GM21360 (cell line): ENCODE measurements at regions not wholly inside any gene's neighbourhood (a gene's known extent, or its start where the extent isn't known, plus 50 kb on each side); places are given as distances from the start of the nearest gene placed in this dataset.

ENCODE experiments used
- ATAC-seq: cut with Tn5 transposase; IDR thresholded peaks from one replicate; pipeline ENCODE4 v1.9.1; 2021; ENCODE audit warnings: mild to moderate bottlenecking, moderate library complexity; ENCODE audit not compliant: unreplicated experiment

DNA sequence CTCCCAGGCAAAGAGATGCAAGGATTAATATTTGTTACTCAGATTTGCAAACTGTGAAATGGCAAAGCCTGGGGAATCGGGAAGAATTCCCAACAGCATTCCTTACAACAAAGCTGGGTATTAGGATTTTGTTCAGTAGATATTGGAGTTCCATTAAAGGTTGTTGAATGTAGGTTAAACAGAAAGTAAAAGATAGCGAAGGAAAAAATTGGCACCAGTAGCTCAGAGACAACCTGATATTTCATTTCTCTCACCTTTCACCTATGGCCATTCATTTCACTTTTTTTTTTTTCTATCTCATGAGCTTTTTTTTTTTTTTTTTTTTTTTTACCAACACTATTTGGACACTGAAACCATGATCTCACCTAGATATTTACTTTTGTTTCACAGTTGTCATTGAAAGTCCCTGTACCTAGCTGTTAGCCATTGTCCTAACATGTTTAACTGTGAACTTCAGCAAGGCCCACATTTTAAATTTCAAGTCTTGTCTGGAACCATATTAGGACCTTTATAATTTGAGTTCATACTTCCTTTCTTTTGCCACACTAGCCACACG, 552.5 kb downstream of the HAO1 start:
- no peak for ATAC-seq

DNA sequence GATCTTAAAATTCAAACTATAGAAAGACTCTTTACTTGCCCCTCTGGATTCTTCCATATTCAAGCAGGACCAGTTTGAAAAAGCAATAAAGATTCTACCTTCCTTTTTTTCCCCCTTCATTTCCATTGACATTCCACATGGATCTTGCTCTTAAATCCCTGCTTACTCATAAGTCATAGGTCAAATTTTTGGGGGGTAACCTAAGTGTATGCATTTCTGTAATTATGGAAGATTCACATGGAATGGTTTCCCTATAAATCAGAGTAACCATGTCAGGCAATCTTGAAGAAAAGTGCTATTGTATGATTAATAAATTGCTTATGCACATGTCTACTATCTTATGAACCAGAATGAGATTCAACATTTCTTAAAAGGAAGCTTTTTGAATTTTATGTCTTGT, 551.0 kb downstream of the HAO1 start:
- no peak for ATAC-seq

DNA sequence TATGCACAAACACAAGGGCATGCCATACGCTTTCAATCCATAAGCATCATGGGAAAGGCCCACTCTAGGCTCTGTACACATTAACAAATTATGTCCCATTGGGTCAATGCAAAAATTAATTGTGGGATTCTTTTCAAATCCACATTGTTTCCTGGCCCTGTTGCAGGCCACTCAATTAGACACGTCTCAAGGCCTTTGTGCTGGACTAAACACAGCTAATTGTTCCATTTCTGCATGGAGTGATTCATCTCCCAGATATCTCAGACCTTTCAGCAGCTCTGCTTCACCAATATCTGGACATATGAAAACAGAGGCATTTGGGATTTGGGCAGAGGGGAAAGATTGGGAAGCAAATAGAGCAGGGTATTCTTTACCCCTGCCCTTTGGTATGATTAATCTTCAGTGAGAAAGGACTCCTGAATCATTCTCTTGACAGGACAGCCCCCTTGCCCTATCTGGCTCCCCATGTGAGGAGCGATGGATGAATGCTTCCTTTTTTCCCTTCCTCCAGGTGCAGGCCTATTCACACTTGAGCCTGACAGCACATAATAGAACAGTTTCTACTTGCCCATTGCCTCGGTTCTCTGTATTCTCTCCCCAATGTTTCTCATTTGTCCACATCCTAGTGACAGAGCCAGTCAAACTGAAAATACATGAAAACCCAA, 547.6 kb downstream of the HAO1 start:
- ATAC-seq, result no peak

DNA sequence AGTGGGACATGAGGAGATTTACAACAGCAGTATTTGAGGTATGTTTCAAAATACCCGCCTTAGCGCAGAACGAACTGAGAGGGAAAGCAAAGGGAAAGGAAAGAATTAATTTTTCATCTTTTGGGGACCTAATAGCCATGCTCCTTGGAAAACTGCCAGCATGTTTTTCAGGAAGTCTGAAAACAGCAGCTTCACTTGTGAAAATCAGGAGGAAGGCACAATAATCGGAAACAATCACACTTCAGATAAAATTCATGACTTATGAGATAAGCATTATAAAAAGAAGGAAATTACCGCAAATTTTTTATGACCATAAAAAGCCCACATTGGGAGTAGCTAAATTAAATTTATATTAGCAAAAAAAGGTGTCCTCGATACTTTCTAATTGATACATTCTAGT, 541.1 kb downstream of the HAO1 start:
- no peak for ATAC-seq

DNA sequence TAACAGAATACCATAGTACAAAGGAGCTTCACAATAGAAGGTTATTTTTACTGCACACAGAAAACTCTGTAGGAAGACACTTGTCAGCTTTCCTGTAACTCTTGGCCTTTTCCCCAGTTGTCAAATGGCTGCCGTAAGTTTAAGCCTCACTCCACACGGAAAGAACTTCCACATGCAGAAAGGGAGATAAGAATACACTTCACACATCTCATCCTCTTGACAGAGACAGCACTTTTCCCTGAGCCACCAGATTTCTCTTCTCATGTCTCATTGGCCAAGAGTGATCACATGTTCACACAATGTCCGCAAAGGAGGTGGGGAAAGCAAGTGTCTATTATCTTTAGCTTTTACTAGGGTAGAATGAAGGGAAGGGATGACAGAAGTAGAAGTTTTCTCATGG, 540.7 kb downstream of the HAO1 start:
- ATAC-seq, result no peak

DNA sequence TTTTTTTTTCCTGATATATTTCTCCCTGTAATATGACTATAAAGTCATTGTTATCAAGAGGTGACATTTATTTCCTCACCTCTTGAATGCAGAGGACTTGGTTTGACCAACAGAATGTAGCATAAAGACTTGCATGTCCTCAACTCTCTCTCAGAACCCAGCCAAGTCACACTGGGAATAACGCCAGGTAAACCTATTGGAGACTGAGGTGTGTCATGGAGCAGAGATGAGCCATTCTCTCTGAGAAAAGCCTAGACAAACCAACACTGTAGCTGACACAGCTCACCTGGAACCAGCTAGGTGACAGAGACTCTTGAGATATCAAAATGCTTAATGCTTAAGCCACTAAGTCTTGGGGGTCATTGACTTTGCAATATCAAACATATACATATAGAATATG, 533.6 kb downstream of the HAO1 start:
- no peak for ATAC-seq

DNA sequence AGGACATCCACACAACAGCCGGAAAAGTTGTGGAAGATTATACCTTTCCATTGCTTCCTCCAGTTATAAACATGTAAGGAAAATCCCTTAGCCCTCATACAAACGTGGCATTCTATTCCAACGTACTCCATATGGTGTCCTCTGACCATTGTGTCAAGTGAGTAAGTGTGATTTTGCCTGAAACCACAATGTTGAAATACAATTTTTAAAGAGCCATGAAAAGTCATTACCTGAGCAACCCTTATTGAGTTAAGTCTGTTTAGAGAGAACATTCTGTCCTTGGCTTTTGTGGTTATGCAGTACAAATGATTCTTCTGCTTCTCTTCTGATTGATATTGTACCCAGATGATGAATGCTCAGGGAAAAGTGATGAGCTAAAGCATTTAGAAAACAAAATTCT, 530.1 kb downstream of the HAO1 start:
- no peak for ATAC-seq

DNA sequence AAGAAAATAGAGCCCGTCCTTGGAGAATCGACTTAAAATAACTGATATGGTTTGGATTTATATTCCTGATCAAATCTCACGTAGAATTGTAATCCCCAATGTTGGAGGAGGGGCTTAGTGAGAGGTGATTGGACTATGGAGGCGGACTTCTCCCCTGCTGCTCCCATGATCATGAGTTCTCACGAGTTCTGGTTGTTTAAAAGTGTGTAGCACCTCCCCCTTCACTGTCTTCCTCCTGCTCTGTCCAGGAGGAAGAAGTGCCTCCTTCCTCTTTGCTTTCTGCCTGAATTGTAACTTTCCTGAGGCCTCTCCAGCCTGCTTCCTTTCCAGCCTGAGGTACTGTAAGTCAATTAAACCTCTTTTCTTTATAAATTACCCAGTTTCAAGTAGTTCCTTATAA, 529.2 kb downstream of the HAO1 start:
- ATAC-seq, result no peak

DNA sequence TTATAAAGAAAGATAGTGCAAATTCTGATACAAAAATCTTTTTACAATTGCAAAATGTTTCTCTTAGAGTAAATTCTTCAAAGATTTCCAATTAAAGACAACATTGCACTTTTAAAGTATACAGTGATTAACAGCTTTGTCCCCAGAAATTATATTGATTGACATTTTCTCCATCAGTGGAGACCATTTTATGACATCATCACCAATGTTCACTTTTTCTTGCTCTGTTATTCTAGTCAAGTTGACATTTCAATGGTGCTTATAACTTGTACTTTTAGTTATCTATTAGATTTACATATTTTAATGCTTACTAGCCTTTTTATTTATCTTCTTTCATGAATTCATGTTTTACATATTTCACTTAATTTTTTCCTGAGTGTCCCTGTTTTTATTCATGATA, 524.8 kb downstream of the HAO1 start:
- no peak for ATAC-seq

DNA sequence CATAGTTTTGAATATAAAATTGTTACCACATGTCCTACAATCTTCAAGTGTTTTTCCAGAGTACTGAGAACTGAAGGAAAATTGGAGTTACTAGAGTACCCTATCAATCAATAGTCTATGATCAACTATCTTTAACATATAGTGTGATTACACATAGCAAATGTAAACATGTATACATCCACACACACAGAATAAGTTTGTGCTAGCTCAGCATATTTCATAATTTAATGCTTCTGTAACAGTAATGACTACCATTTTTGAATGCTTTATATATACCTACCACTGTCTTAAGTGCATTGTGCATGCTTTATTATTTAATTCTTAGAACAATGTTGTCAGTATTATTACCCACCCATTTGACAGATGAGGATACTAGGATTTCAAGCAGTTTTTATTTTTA, 523.9 kb downstream of the HAO1 start:
- no peak for ATAC-seq

DNA sequence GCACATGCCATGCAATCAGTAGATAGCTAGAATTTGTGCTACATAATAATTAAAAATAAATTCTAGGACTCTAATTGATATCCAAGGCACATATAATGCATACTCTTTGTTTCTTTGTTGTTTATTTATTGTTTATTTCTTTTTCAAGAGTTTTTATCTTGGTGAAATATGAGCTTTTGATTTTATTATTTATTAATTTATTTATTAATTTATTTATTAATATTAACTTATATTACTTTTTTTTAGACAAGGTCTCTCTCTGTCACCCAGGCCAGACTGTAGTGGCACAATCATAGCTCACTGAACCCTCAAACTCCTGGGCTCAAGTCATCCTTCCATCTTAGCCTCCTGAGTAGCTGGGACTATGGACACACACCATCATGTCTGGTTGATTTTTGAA, 519.9 kb downstream of the HAO1 start:
- no peak for ATAC-seq

DNA sequence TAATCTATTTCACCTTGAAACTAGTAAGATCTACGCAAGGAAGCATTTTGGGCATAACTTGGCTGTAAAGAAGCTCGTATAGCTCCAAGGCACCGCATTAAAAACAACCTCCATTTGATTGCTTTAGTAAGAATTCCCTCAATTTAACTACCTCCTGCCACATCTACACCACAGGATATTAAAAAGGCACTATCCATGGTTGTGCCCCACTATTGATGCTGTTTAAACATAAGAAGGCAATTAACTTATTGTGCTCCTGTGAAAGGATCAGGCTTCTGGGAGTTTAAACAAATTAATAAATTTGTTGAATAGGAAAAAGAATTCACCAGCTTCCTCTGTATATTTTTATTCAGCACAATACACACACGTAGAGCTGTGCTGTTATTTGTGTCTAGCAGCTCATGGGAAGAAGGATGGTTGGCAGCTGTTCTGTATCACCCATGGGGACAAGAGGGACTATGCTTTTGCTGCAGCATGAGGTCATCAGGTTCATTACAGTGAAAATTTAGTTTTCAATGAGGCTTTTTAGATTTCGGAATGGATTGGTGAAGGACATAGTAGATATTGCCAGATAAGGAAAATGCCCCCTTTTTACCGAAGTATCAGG, 513.3 kb downstream of the HAO1 start:
- no peak for ATAC-seq

DNA sequence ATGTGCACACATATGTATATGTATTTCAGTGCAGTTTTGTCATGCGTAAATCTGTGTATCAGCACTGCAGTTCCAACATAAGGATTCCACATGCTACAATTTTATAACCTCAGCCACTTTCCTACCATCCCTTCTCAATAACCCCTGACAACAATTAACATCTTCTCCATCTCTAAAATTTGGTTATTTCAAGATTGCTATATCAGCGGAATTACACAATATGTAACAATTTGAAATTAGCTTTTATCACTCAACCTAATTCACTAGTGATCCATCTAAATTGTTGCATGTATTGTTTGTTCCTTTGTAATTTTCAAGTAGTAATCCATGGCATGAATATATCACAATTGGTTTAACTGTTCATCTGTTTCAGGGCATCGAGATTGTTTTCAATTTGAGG, 511.3 kb downstream of the HAO1 start:
- ATAC-seq, result no peak

DNA sequence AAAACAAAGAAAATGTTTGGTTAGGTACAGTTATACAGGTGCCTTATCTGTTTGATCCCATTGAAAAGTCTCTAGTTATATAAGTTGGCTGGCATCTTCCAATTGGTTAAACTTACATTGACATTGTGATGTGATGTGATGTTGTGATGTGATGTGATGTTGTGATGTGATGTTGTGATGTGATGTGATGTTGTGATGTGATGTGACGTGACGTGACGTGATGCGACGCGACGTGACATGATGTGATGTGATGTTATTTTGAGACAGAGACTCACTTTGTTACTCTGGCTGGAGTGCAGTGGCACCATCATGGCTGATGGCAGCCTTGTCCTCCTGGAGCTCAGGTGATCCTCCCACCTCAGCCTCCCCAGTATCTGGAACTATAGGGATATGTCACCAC, 507.6 kb downstream of the HAO1 start:
- ATAC-seq, result no peak

DNA sequence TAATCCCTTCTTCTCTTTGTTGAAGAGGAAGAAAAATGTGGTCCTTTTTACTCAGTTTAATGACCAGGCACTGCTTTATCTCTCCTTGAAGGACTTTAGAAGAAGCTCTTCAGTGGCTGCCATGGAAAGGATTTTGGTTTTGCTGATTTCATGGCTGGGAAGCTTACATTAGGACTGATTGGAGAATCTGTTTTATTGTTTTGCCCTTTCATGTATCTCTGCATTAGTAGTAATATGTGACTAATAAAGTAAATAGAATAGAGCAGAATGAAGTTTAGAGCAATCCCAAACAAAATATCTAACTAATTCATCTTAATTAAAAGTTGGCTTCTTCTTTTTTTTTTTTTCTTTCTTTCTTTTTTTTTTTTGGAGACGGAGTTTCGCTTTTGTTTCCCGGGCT, 502.9 kb downstream of the HAO1 start:
- no peak for ATAC-seq

DNA sequence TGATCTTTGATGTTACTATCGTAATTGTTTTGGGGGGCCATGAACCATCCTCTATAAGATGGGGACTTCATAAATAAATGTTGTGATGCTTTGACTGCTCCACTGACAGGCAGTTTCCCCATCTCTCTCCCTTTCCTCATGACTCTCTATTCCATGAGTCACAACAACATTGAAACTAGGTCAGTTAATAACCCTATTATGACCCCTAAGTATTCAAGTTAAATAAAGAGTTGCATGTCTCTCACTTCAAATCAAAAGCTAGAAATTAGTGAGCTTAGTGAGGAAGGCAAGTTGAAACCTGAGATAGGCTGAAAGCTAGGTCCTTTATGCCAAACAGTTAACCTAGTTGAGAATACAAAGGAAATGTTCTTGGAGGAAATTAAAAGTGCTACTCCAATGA, 491.0 kb downstream of the HAO1 start:
- ATAC-seq, result no peak

DNA sequence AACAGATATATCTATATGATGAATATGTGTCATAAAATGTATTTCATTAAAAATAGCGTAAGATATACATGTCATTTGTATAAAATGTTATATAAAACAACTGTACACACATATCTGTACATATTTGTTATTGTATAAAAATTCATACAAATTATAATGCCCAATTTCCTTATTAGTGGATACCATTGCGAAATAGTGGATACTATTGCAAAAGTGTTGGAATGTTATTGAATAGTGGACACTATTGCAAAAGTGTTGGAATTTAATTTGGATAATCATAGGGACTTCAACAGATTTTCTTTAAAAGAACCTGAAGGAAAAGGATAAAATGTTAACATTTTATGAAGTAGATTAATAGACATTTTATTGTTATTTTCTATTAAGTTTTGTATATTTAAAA, 487.4 kb downstream of the HAO1 start:
- no peak for ATAC-seq

DNA sequence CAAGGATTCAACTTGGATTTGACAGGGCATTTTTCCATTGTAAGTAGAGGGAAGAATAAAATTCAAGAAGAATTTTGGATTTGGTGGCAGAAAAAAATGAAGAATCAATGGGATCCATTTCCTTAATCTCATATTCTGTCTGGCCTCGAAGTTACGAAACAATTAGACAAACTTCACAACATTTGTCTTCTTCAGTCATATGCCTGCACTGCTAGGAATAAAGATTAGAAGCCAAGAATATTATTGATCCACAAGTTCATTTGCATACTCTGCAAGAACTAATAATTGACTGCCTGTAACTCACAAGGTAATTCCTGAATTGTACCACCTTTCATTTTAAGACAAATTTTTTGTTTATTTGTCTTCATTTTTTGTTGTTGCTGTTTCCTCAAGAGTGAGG, 486.2 kb downstream of the HAO1 start:
- no peak for ATAC-seq

DNA sequence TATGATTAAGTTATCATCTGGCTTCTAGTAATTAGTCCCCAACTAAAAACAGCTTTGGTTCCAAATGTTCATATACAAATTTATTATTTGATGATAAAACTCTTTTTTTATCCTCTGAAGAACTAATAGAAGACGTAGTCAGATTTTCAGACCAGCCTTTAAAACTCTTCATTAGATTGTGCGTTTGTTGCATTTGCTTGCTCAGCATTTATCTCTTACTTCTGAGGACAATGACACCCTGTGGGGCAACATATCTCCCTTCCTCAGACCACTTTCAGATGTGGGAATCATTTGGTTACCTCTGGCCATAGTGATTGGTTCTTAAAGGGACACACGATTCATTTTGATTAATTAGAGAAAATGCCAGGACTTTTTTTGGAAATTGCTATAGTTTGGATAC, 481.8 kb downstream of the HAO1 start:
- no peak for ATAC-seq

DNA sequence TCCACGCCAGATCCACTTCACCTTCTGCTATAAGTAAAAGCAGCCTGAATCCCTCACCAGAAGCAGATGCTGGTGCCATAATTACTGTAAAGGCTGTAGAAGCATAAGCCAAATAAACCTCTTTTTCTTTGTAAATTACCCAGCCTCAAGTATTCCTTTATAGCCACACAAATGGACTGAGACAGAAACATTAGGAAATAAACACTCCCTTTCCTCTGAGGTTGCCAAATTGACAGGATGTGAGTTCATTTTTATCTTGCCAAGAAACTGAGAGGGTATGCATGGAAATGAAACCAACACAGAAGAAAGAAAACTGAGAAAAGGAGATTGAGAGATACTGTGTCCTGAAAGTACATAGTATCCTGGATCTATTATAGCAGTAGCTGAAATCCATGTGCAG, 481.2 kb downstream of the HAO1 start:
- ATAC-seq, result no peak

DNA sequence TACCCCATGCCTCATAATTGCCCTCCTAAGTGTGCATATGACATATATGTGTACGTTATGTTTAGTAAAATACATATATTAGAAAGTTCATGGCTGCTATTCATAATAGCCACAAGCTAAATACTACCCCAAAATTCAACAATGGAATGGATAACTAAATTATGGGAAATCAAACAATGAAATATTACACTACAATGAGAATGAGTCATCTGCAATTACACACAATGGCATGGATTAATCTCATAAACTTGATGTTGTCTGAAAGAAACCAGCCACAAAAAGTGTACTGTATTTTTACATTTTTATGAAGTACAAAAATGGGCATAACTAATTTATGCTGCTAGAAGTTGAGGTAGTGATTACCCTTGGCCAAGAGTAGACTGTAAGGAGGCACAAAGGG, 477.0 kb downstream of the HAO1 start:
- no peak for ATAC-seq

DNA sequence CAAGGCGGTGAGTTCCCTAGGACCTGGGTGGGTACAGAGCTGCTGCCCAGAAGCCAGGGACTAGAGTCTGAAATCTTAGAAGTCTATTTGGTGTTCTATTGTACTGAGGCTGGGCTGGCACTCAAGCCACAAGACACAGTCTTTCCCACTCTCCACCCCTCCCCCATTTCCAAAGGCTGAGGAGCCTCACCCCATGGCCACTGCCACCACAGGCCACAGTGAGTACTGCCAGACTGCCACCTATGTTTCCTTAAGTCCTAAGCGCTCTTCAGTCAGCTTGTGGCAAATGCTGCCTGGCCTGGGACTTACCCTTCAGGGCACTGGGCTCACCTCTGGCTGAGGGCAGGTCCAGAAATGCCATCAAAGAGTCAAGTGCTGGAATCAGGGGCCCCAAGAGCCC, 469.3 kb downstream of the HAO1 start:
- no peak for ATAC-seq

DNA sequence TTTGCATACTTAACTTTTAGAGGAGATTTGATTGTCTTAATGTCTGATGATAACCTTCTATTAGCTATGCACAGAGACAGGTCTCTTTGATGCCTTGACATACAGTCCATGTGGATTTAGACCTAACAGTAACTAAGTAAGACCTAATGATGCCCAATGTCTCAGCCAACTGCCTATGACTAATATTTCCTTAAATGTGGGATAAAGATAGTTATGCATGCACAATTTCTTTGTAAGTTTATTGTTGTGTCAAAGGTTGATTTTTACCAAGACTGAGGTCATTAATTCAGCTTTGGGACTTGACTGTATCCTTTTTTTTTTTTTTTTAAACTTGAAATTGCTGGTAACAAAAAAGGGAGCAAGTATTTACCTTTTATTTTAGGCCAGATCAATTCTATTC, 450.0 kb downstream of the HAO1 start:
- no peak for ATAC-seq
